Endothelial cell of umbilical vein (primary cell): ENCODE measurements at regions not wholly inside any gene's neighbourhood (a gene's known extent, or its start where the extent isn't known, plus 50 kb on each side); places are given as distances from the start of the nearest gene placed in this dataset.

Source experiments
- BruUV-seq: library from RNA; stranded (reverse); fragments of 400-500 nt; replicated peaks from 2 replicates; lab custom pipeline; 2021; lab: Mats Ljungman, UMichigan
- CTCF ChIA-PET: fragments of 300-600, 350-600 bp; sonication (Branson Sonifier 250); formaldehyde crosslinking; loops from one replicate; lab custom pipeline; 2021; ENCODE audit warnings: antibody characterized with exemption, inconsistent platforms; lab: Charles Lee
- POLR2A ChIA-PET: fragments of 300-600, 350-600 bp; sonication (Branson Sonifier 250); formaldehyde crosslinking; loops from one replicate; lab custom pipeline; 2021; ENCODE audit warnings: antibody characterized with exemption, inconsistent platforms; lab: Charles Lee
- DNase-seq: peaks from one replicate; pipeline ENCODE4 v3.0.0-alpha.2; 2011; ENCODE audit warnings: low read depth, low spot score
- FAIRE-seq: peaks from 2 replicates; lab custom pipeline; 2011; peaks lifted over from hg19 to GRCh38; lab: Jason Lieb, UNC
- H2AFZ ChIP-seq: 2 replicates; pipeline ENCODE4 v1.6.0; 2012; ENCODE audit warnings: low read depth, low read length, control low read depth, inconsistent platforms
- H3K27ac ChIP-seq: 2 replicates; pipeline ENCODE4 v1.5.1; 2011; ENCODE audit warnings: low read depth, mild to moderate bottlenecking, control low read depth, low read length, moderate library complexity; ENCODE audit not compliant: insufficient read depth
- H3K27me3 ChIP-seq, 2 experiments: 2 replicates each; pipeline versions ENCODE4 v1.6.0 to v1.6.1; 2011; ENCODE audit warnings: low read length in 2 of 2, mixed read lengths in 1 of 2; ENCODE audit not compliant: control insufficient read depth in 2 of 2, insufficient read depth in 2 of 2
- H3K36me3 ChIP-seq, 2 experiments: 2 replicates in 1 of 2; 3 replicates in 1 of 2; pipeline ENCODE4 v1.5.1; 2011; ENCODE audit warnings: low read length in 2 of 2, mild to moderate bottlenecking in 1 of 2, moderate library complexity in 1 of 2; ENCODE audit not compliant: control insufficient read depth in 2 of 2, insufficient read depth in 2 of 2; ENCODE audit errors: extremely low read depth in 1 of 2
- H3K4me1 ChIP-seq: 3 replicates; pipeline ENCODE4 v1.5.1; 2011; ENCODE audit warnings: mild to moderate bottlenecking, low read length; ENCODE audit not compliant: control insufficient read depth, insufficient read depth; ENCODE audit errors: extremely low read depth
- H3K4me2 ChIP-seq: 2 replicates; pipeline ENCODE4 v1.6.1; 2011; ENCODE audit warnings: low read length, control low read depth, mixed read lengths; ENCODE audit not compliant: insufficient read depth
- H3K4me3 ChIP-seq, 3 experiments: fragments of 200-600 bp in 1 of 3; sonication (generic), shearing (Covaris generic) in 1 of 3; replicated peaks in 1 of 3; 2 replicates each; pipeline ENCODE4 v1.5.1; 2011 to 2016; ENCODE audit warnings: control low read depth in 3 of 3, low read length in 3 of 3, mild to moderate bottlenecking in 2 of 3, inconsistent platforms in 1 of 3, low read depth in 1 of 3, moderate library complexity in 1 of 3; ENCODE audit not compliant: insufficient read depth in 1 of 3
- H3K79me2 ChIP-seq: 2 replicates; pipeline ENCODE4 v1.6.0; 2012; ENCODE audit warnings: low read length, inconsistent platforms; ENCODE audit not compliant: control insufficient read depth, insufficient read depth
- H3K9ac ChIP-seq: replicated peaks from 2 replicates; pipeline ENCODE3; 2011; ENCODE audit warnings: low read length, control low read depth; ENCODE audit not compliant: insufficient read depth; ENCODE audit errors: extremely low read depth
- H3K9me1 ChIP-seq: replicated peaks from 3 replicates; pipeline ENCODE4 v1.6.0; 2011; ENCODE audit warnings: mild to moderate bottlenecking, low read length; ENCODE audit not compliant: control insufficient read depth, insufficient read depth; ENCODE audit errors: extremely low read depth
- H3K9me3 ChIP-seq: replicated peaks from 2 replicates; pipeline ENCODE4 v1.5.1; 2012; ENCODE audit warnings: low read length, inconsistent platforms; ENCODE audit not compliant: control insufficient read depth, insufficient read depth
- H4K20me1 ChIP-seq: replicated peaks from 2 replicates; pipeline ENCODE3; 2011; ENCODE audit warnings: mild to moderate bottlenecking, low read length; ENCODE audit not compliant: control insufficient read depth, insufficient read depth; ENCODE audit errors: extremely low read depth
- CTCF ChIP-seq, 2 donors: IDR thresholded peaks; 1 replicate in 1 of 2; 2 replicates in 1 of 2; pipeline ENCODE4 v1.5.1; 2011; ENCODE audit warnings: low read length in 2 of 2, mild to moderate bottlenecking in 2 of 2, moderate library complexity in 2 of 2, control low read depth in 1 of 2, inconsistent platforms in 1 of 2, low read depth in 1 of 2; ENCODE audit not compliant: insufficient read depth in 1 of 2; ENCODE audit errors: extremely low read depth in 1 of 2
- FOS ChIP-seq: IDR thresholded peaks from 2 replicates; pipeline ENCODE4 v1.6.1; 2011; ENCODE audit warnings: mild to moderate bottlenecking, low read length, moderate library complexity, borderline replicate concordance; ENCODE audit not compliant: insufficient read depth
- GATA2 ChIP-seq: IDR thresholded peaks from 2 replicates; pipeline ENCODE4 v1.7.0; 2011; ENCODE audit warnings: low read depth, mild to moderate bottlenecking, moderate library complexity, mixed read lengths, low read length; ENCODE audit not compliant: insufficient read length, insufficient read depth
- JUN ChIP-seq: IDR thresholded peaks from 2 replicates; pipeline ENCODE4 v1.6.1; 2011; ENCODE audit warnings: borderline replicate concordance, low read depth; ENCODE audit not compliant: insufficient read length, insufficient read depth
- MYC ChIP-seq: IDR thresholded peaks from one replicate; pipeline ENCODE4 v1.6.1; 2011; ENCODE audit warnings: mild to moderate bottlenecking, low read depth, low read length
- POLR2A ChIP-seq: IDR thresholded peaks from 2 replicates; pipeline ENCODE4 v1.6.1; 2012; ENCODE audit warnings: low read depth, mild to moderate bottlenecking, control low read depth, low read length
- POLR2AphosphoS5 ChIP-seq: IDR thresholded peaks from 2 replicates; pipeline ENCODE4 v1.6.1; 2012; ENCODE audit warnings: low read depth, mild to moderate bottlenecking, control low read depth, low read length, moderate library complexity; ENCODE audit not compliant: insufficient read depth
- dilution Hi-C: fragments of 300-500 bp; cut with MboI; formaldehyde crosslinking; loops from one replicate; pipeline ENCODE4 v1.15.0; 2019; ENCODE audit warnings: low sequenced_read_pairs; ENCODE audit not compliant: extremely low pct_ligation_motif_present
- intact Hi-C: fragments of 100-400 bp; cut with micrococcal nuclease; formaldehyde crosslinking; loops from one replicate; pipeline ENCODE4 v1.10.0; 2022
- TF ChIP-seq, protein P1 (sequence below): IDR thresholded peaks from 2 replicates; pipeline ENCODE4 v1.6.1; 2011; ENCODE audit not compliant: insufficient read depth, insufficient read length

DNA sequence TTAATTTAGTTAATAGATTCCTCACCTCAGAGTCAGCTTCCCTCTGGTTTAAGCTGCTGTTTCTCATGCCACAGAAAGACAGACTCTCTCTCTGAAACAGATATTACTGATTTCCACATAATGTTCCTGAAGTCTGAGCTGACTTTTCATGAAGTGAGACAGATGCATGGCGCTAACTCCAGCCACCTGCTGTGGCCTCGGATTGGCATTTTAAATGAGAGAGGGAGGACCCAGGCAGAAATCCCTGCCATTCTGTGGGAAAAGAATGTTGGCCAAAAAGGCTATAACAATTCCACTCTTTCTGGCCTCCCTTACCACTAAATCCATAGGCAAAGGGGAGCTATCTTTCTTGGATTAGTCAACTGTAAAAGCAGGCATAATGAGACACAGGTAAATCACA, 354.1 kb upstream of the CDH4 start:
- Histone ChIP-seq H3K9ac (no peak overlapping the region), H3K27me3 (no peaks in the 10 kb centered on the region), H3K27ac (no peak overlapping the region), H4K20me1 (no peaks in the 10 kb centered on the region), H3K79me2 (no peaks in the 10 kb centered on the region), H3K4me2 (no peak overlapping the region), H2AFZ (no peak overlapping the region), H3K36me3 (no peaks in the 10 kb centered on the region), H3K4me3 (no peak overlapping the region), H3K9me1 (no peaks in the 10 kb centered on the region), H3K9me3 (peaks cover 4% of the 10 kb centered on the region), H3K4me1 (no peaks in the 10 kb centered on the region)
- ChIA-PET POLR2A (no interaction called here), CTCF (no interaction called here)
- no peak for FAIRE-seq
- no peak for TF ChIP-seq CTCF (IDR thresholded peaks at IDR 0.05; ENCODE audit: extremely low read depth in 1 of 2, insufficient read depth in 1 of 2, low read depth in 1 of 2, low read length in 2 of 2)
- DNase-seq: no peak
- dilution Hi-C loops: no loop called here
- intact Hi-C loops: no loop called here
- no TSS peak for BruUV-seq

DNA sequence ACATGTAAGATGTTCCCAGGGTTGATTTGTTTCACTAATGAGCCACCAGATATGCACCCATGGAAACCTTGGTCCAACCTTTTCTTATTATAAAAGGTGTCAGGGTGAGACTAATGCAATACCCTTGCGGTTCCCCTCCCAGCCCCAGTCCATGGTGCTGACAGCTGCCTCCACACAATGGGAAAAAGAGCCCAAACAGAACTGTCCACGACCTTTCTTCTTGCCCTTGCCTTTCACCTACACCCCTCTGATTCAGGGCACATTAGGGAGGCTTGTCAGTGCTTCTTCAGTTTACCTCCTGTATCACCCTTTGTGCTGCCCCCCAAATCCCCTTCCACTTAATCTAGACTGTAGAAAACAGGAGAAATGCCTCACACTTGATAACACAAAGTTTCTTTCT, 352.7 kb upstream of the CDH4 start:
- no peak overlapping the region for H3K27ac ChIP-seq
- ChIA-PET CTCF (no interaction called here), POLR2A (no interaction called here)
- intact Hi-C loops: no loop called here
- no TSS peak for BruUV-seq
- no peak for FAIRE-seq
- H3K4me1 ChIP-seq: no peaks in the 10 kb centered on the region
- no peak overlapping the region for H3K4me2 ChIP-seq
- DNase-seq: no peak
- H4K20me1 ChIP-seq: no peaks in the 10 kb centered on the region
- dilution Hi-C loops: no loop called here
- peaks cover 4% of the 10 kb centered on the region for H3K9me3 ChIP-seq
- no peaks in the 10 kb centered on the region for H3K9me1 ChIP-seq
- H2AFZ ChIP-seq: no peak overlapping the region
- no peaks in the 10 kb centered on the region for H3K27me3 ChIP-seq
- H3K9ac ChIP-seq: no peak overlapping the region
- H3K79me2 ChIP-seq: no peaks in the 10 kb centered on the region
- no peak overlapping the region for H3K4me3 ChIP-seq
- TF ChIP-seq GATA2: no peak
- TF ChIP-seq MYC: no peak
- TF ChIP-seq FOS: no peak
- TF ChIP-seq, protein P1, sequence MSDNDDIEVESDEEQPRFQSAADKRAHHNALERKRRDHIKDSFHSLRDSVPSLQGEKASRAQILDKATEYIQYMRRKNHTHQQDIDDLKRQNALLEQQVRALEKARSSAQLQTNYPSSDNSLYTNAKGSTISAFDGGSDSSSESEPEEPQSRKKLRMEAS: no peak
- TF ChIP-seq JUN: no peak
- no peak for TF ChIP-seq POLR2AphosphoS5
- TF ChIP-seq POLR2A: no peak
- no peaks in the 10 kb centered on the region for H3K36me3 ChIP-seq
